Astrocyte of the spinal cord (primary cell): ENCODE measurements at regions not wholly inside any gene's neighbourhood (a gene's known extent, or its start where the extent isn't known, plus 50 kb on each side); places are given as distances from the start of the nearest gene placed in this dataset.

Experiments used
- DNase-seq: peaks from one replicate; pipeline ENCODE4 v3.0.0; 2011; ENCODE audit warnings: low read depth, low spot score
- H3K4me3 ChIP-seq: 2 replicates; pipeline ENCODE4 v1.5.1; 2011; ENCODE audit warnings: low read depth, mild to moderate bottlenecking, low read length, moderate library complexity
- in situ Hi-C: cut with HindIII; loops from 2 replicates; pipeline ENCODE4 v1.10.0; 2017; ENCODE audit warnings: low sequenced_read_pairs
- TF ChIP-seq, protein P1 (sequence below): IDR thresholded peaks from 2 replicates; pipeline ENCODE4 v1.5.1; 2012; ENCODE audit warnings: low read depth, mild to moderate bottlenecking, low read length, inconsistent platforms

DNA sequence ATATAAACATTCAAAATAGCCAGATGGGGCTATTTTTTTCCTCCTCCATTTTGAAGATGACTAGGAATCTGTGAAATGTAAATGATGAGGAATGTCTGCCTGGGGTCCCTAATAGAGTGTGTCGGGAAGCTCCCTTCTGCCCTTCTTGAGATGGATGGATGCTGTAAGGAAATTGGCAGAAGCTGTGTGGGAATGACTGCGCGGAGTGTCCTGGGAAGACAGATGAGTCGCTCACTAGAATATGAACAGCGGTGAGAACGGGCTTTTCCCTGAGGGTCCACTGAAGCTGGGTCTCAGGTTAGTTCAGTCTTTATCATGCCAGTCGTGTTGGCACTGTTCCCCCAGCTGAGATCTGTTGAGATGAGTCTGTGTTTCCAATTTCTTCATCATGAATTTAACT is 75.1 kb upstream of the PLPP4 start:
- H3K4me3 ChIP-seq: no peak overlapping the region
- no peak for DNase-seq
- in situ Hi-C loops: no loop called here
- TF ChIP-seq, protein P1, sequence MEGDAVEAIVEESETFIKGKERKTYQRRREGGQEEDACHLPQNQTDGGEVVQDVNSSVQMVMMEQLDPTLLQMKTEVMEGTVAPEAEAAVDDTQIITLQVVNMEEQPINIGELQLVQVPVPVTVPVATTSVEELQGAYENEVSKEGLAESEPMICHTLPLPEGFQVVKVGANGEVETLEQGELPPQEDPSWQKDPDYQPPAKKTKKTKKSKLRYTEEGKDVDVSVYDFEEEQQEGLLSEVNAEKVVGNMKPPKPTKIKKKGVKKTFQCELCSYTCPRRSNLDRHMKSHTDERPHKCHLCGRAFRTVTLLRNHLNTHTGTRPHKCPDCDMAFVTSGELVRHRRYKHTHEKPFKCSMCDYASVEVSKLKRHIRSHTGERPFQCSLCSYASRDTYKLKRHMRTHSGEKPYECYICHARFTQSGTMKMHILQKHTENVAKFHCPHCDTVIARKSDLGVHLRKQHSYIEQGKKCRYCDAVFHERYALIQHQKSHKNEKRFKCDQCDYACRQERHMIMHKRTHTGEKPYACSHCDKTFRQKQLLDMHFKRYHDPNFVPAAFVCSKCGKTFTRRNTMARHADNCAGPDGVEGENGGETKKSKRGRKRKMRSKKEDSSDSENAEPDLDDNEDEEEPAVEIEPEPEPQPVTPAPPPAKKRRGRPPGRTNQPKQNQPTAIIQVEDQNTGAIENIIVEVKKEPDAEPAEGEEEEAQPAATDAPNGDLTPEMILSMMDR: no peak

DNA sequence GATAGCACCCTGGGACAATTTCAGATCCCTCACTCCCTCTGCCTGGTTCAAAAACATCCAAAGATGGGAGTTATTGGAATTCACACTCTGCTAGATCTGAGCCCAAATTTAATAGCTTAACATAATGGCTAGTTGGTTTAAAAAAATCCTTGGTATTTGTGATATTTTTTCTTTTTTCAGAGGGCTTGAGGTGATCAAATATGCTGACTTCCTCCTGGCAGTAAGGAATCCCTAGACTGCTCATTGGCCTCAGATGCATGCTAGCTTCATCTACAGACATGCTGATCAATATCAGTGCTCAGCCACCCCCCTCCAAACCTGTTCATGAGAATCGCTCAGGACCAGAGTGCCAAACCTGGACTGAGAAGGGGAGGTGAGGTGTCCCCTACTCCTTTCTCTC is 74.7 kb upstream of the PLPP4 start:
- in situ Hi-C loops: no loop called here
- TF ChIP-seq, protein P1: no peak

DNA sequence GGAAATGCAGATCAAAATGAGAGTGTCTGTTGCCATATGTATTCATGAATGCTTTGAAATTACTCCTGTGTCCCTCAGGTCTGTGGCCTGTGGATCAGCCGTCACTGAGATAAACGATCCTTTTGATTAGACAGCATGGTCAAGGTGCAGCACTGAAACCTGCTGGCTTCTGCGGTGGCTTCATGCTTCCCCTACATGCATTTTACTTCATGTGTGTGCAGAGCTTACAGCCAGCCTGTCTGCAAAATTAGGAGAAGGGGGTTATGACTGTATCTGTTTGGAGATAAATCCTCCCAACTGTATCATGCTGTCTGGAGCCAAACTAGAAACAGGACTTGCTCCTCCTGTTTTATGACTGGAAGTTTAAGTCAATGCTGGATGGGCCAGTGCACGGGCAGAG is 71.0 kb upstream of the PLPP4 start:
- H3K4me3 ChIP-seq: no peak overlapping the region
- TF ChIP-seq, protein P1: no peak
- no peak for DNase-seq
- in situ Hi-C loops: no loop called here

More for the DNA sequence above, 74.7 kb upstream of the PLPP4 start:
- H3K4me3 ChIP-seq: no peak overlapping the region
- DNase-seq: no peak

DNA sequence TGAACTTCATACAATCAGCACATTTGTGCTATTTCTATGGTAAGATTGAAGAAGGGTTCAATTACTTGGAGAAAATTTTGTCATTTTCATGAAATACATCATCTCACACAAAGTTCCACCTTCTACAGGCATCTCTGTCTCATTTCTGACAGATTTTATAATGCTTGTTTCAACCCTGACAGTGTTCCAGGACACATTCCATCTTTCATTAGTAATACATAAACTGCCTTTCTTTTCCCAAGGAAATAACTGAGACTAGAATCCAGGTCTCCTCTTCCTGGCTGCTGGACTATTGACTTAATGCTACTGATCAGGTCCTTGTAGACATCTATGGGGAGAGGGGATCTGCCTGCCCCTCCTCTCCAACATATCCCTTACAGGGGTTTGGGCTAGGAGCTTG is 70.1 kb upstream of the PLPP4 start:
- H3K4me3 ChIP-seq: no peak overlapping the region
- in situ Hi-C loops: no loop called here

DNA sequence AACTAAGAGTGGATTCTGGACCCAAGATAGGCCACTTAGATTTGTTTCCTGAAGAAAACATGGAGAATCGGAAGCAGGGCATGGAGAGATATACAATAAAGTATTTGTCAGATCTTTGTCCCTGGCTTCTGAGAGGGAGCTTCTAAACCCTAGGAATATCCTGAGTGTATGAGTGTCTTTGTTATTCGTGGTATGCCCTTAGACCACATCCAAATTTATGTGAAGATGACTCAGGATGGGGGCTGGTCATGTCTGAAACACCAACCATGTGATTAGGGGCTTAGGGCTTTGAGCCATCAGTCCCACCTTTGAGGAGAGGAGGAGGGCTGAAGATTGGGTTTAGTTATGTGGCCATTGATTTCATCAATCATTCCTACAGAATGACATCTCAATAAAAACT is 69.7 kb upstream of the PLPP4 start:
- in situ Hi-C loops: no loop called here

More for the DNA sequence above, 70.1 kb upstream of the PLPP4 start:
- TF ChIP-seq, protein P1: no peak
- DNase-seq: peak; percentile 41

DNA sequence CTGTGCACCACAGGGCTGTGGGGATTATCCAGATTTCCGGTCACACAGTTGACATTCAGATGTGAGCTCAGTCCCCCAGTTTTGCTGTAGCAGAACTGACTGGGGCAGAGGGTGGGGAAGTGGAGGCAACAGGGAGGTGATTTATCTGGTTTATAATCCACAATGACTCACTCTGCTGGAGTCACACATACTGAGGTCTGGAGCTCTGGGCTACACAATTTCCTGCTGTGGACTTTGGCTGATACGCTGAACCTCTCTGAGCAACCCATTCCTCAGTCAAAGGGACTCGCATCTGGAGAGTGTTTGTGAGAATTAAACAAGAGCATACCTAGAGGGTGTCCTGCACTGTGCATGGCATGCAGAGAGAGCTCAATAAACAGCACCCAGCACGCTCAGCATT is 64.8 kb upstream of the PLPP4 start:
- peak; percentile 33 for DNase-seq
- TF ChIP-seq, protein P1: no peak
- no peak overlapping the region for H3K4me3 ChIP-seq
- in situ Hi-C loops: no loop called here

More for the DNA sequence above, 69.7 kb upstream of the PLPP4 start:
- peak; percentile 76 for DNase-seq
- H3K4me3 ChIP-seq: no peak overlapping the region
- TF ChIP-seq, protein P1: no peak

DNA sequence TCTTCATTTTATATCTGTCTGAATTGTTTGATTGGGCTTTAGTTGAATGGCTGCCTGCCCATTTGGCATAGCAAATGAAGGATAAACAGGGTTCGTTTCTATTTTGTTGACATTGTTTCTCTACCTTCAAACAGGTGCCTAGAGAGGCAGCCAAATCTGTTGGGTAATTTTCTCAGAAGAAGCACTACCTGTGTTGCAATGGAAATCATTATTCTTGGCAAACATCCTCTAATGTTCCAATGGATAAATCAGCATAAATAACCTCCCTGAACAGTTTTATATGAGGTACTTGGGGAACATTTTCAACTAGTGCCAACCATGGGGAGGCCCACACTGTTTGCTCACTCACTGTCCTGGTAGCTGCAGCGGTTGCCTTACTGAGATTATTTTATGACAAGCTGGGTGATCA is 64.4 kb upstream of the PLPP4 start:
- TF ChIP-seq, protein P1: no peak
- H3K4me3 ChIP-seq: no peak overlapping the region
- in situ Hi-C loops: no loop called here
- no peak for DNase-seq
